HG02642 (cell line): ENCODE measurements at regions not wholly inside any gene's neighbourhood (a gene's known extent, or its start where the extent isn't known, plus 50 kb on each side); places are given as distances from the start of the nearest gene placed in this dataset.

Experiments
- ATAC-seq: cut with Tn5 transposase; IDR thresholded peaks from one replicate; pipeline ENCODE4 v1.9.1; 2021; ENCODE audit warnings: mild to moderate bottlenecking; ENCODE audit not compliant: unreplicated experiment, poor library complexity

DNA sequence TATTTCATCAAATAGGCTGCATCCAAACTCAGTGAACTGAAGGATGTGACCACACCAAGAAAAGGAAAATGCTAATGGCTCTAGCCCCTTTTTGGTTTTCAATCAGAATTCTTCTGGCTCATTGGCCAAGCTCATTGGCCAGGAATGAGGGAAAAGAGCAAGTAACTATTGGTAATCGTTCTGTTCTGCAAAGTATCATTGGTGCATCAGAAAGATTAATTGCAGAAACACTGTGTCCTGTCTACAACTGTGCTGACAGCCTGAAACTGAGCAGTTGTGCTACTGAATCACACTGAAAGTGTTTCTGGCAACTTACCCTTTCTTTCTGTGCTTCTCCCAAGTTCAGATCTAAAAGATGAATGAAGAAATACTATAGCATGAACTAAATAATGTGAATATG is 116.4 kb upstream of the ROBO2 start:
- no peak for ATAC-seq

DNA sequence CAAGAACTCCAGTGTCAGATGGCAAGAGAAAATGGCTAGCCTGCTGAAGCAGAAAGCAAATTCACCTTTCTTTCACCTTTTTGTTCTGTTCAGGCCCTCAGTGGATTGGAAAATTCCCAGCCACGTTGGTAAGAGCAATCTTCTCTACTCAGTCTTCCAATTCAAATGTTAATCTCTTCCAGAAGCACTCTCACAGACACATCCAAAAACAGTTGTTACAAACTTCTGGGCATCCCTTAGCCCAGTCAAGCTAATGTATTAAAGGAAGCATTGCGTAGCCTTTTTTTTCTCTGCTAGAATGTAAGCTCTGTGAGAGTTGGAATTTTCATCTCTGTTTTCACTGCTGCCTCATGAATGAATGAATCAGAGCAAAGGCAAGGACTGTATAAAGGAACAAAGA is 109.2 kb upstream of the ROBO2 start:
- no peak for ATAC-seq

DNA sequence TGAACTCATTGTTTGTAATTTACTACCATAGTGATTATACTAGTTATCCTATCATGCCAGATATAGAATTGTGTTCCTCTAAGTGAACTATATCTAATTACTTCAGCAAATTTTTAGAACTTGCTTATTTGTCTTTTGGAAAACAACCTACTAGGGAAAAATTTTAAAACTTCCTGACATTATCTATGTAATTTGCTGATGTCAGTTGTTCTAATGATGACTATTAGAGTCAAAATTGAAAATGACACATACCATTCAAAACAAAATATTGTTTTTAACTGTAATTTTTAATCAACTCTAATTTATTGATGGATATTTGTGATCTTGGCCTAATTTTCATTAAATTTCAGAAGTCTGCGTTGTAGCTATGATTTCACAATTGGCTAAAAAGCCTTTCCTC is 106.7 kb upstream of the ROBO2 start:
- no peak for ATAC-seq

DNA sequence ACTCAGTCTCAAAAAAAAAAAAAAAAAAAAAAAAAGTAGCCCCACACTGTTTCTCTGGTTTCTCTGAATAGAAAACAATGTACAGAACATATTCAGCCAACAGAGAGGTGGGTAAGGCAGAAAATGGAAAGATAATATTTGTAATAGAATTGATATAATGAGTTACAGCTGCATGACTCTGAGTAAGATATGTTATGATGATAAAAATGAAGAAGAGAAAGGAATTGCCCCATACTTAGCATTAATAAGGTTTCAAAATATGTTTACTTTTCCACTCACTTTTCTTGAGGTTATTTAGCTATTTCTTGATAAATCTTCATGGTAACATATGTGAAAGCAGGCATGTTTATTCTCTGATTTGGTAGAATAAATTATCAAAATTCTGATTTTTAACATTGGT is 100.9 kb upstream of the ROBO2 start:
- ATAC-seq = no peak

DNA sequence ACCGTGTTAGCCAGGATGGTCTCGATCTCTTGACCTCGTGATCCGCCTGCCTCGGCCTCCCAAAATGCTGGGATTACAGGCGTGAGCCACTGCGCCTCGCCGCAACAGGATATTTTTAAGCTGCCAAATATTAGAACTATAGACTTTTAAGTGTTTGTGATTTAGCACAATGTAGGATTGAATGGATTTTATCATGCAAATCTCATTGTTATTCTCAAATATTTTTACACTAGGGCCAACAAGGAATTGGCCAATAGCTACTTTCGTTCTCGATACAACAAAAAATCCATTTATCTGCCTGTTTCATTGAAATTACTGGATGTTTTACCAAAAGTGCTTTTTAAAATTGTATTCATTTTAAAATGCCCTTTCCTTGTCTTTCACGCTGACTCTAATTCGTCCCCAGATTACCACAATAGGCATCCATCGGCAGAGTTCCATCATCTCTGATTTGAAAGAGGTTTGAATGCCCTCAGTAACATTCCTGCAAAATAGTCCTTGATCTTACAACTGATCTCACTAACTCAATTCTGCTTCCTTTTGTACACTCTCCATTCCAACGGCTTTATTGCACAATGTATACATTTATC is 99.6 kb upstream of the ROBO2 start:
- ATAC-seq = no peak

DNA sequence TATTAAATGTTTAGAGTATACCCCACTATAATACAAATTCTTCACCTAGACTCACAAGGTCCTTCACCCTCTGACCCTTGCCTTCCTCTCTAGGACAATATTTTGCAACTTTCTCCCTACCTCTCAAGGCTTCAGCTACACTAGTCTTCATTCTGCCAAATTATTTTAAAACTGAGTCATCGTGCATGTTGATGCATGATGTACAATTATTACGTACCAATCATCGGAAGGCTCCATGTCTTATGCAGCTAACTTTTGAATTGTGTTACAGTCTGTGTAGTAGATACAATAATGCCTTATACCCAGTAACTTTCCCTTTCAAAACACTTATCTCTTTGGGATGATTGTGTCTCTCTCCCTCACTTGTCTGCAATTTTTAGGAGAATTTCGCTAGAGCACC is 98.5 kb upstream of the ROBO2 start:
- ATAC-seq = no peak

DNA sequence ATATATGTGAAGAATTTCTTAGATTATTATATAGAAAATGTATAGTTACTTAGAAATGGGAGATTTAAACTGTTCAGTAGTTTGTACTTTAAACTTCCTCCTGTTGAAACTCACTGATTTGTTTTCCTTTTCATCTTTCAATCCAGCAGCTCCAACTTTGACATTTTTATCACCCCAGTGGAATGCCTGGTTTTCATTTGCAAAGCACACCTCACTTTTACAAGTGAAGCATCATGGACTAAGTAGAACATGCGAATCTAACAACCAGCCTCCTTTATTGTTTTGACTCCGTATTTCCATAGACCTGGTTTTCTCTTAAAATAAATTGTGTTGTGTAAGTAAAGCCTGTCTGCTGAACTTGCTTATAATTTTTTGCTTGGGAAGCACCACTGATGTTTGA is 97.8 kb upstream of the ROBO2 start:
- ATAC-seq = no peak

DNA sequence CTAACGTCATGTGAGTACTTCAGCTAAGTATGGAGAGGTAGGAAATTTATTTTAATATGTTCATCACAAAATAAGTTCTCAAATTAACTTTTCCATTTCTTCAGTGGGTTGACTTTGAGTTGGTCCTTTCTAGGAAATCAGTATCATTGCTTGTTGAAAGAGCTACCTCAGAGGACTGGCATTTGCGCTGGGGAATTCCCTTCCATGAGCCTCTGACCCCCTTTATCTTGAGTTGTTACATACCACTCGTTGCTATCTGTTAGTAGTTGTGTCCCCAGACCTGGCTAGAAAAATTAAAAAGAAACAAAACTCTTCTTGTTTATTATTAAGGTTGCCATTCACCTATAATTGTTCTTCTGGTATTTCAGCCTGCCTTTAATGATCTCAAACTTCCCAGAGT is 96.8 kb upstream of the ROBO2 start:
- no peak for ATAC-seq

DNA sequence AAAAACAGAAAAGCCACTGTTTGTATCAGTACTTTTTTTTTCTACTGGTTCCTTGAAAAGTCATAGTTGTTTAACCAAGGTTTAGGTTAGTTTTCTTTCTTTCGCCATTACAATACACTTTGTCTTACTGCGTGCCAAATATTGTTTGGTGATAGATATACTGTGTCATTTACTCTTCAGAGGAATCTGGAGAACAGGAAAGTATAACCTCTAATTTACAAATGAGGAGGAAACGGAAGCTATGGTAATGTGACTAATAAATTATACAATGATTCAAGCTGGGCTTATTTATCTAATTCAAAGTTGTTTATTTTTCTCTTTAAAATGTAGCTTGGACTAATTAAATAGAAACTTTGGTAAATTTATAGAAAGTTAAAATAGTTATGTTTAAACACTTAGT is 96.2 kb upstream of the ROBO2 start:
- ATAC-seq = no peak

DNA sequence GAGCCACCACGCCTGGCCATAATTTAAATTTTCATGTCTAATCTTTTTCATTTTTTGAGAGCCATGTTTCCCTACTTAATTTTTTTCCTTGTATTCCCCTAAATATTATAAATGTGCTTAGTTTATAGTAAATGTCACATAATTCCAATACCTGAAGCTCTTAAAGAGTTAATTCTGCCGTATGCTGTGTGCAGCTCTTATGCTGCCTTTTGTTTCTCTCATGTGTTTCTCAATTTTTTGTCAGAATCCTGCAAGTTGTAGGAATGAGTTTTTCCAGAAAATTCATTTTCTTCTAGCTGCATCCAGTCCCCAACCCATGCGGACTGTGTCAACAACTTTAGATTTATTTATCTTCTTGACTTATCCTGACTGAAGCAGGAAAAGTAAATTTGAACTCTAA is 90.9 kb upstream of the ROBO2 start:
- no peak for ATAC-seq

DNA sequence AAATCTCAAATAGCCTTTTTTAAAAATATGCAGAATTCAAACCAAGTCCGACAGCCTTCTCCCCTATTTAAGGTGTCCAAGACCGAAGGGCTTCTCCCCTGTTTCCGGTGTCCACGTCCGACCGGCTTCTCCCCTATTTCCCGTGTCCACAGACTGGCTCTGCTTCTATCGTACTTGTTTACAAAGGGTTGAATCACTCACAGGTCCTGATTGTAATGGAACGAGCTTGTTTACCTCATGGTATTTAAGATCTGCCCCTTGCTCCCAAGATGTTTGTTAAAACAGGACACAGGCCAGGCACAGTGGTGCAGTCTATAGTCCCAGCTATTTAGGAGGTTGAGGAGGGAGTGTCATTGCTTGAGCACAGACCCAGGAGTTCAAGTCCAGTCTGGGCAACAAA is 90.4 kb upstream of the ROBO2 start:
- no peak for ATAC-seq

DNA sequence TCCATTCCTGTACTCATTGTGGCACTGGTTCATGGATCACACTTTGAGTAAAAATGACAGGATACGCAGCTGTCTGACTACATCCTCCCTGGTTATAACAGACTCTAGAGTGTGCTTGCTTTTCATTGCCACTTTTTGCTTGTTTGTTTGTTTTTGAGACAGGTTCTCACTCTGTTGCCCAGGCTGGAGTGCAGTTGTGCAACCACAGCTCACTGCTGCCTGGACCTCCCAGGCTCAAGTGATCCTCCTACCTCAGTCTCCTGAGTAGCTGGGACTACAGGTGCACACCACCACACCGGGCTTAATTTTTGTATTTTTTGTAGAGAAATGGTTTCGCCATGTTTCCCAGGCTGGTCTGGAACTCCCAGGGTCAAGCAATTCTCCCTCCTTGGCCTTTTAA is 89.3 kb upstream of the ROBO2 start:
- no peak for ATAC-seq

DNA sequence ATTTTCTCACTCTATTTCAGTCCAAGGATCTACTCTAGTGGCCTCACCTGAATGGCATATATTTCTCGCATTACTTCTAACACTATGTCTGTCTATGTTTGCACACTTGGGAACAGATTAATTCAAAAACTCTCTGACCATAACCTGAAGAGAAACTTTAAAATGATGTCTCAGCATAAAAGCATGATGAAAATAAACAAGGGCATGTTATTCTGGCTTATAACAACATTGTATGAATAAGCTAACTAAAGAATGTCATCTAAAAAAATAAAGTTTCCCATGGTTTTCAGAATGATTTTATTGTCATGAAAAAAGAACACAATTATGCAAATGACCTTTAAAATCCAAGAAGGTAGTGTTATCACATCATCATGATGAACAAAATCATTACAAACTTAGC is 85.5 kb upstream of the ROBO2 start:
- no peak for ATAC-seq

DNA sequence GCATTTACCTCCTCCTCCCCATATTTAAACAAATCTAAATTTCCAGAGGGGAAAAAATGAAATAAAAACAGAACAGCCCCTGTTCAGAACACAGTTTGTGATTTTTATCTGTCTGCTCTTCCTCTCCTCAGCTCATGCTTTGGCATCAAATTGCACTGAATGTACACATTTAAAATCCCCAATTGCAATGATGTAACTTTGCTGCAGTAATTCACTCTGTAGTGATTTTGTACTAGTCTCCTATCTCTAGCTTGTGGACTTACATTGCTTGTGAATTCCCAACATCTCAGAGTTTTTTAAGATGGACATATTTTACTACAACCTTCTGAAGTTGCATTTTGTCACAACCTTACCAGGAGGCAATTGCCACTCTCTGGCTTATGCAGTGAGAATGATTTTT is 81.6 kb upstream of the ROBO2 start:
- no peak for ATAC-seq

DNA sequence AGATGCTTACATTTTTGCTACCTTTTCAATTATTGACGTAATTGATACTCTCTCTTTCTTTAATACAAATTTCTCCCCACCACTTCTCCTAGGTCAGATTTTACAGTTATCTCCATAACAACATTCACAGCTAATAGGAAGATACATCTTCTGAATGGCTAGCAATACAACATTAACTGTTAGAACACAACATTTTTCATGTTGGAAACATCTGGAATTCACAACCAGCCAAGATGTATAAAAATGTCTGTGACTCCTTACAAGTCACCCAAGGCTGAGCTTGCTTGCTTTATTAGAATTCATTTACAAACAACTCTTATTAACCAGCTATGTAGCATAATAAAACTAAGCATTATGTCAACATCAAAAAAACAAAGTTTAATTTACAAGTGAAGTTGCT is 81.0 kb upstream of the ROBO2 start:
- ATAC-seq = no peak

DNA sequence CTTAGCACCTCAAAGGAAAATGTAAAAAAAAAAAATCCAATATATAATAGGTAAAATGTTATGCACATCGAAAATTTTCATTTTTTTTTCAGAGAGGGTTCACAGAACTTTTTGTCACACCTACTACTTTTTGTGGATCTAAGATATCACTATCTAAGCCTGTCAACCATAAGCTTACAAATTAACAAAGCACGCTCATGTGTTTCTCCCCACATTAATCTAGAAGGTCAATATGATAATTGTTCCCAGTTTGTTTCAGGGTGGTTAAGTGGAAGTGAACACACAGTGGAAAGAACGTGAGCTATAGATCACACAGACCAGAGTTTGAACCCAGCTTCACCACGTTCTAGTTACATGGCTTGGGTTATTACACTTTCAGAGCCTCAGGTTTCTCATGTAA is 78.6 kb upstream of the ROBO2 start:
- ATAC-seq = no peak

DNA sequence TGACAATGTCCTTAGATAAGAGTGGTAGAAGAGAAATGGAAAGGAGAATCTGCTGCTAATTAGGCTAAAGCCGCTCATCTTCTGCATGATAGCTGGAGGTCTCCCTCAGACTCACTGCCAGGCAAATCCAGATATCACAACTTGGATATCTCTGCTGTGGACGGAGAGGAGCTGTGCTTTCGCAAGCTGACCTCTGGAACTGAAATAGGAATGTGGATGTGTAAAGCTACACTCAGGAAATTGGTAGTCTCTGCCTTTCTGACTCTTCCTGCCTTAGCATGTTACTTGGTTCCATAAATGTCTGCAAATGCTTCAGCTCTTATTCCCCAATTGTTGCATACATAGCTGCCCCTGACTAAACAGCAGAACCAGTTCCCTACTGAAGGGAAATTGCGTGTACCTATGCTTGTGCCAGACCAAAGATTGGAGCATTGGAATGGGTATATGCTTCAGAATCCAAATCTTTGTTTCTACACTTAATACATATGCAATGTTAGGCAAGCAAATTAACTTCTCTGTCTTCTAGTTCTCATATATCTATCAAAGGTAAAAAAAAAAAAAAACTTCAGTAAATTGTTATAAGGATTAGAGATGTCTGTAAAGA is 74.7 kb upstream of the ROBO2 start:
- ATAC-seq = no peak

DNA sequence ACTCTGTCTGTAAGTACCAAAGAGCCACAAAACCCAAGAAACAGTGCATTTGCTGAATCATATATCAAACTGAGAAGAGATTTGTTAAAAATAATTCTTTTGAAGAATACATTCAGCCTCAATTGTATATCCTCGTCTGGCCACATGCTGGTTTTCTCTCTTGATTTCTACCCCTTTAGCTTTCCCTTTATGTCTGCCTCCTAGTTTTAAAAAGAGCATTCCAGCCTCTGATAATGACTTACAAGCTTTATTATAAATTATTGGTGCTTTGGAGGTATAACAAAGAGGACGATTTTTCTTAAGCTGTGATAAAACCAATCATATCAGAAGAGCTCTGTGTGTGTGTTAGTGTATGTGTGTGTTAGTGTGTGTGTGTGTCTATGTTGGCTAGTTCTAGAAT is 70.4 kb upstream of the ROBO2 start:
- ATAC-seq = no peak

DNA sequence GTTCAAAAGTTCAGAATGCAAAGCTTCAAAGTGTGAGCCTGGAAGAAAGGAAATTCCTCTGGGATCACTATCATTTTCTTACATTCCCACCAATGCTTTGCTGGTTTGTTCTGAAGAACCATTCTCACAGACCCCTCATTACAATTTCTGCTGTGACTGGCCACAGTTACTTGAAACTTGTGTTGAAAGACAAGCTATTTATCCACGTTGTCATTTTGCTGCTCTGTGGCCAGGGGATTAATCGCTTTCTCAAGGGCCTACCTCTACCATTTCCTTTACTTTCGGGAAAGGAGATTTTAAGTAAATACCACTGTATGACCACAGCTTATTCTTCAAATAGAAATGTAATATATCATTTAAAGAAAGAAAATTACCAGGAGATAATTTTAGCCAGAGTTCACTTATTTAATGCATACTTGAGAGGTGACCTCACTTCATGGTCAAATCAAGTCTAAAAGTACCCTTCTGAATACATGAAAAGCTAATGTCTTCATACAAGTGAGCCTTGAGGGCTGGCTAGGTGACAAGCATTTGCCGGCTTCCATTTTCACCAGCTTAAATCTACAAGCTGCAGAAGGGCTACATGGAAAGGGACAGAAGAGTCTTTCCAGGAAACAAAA is 69.8 kb upstream of the ROBO2 start:
- ATAC-seq = no peak

DNA sequence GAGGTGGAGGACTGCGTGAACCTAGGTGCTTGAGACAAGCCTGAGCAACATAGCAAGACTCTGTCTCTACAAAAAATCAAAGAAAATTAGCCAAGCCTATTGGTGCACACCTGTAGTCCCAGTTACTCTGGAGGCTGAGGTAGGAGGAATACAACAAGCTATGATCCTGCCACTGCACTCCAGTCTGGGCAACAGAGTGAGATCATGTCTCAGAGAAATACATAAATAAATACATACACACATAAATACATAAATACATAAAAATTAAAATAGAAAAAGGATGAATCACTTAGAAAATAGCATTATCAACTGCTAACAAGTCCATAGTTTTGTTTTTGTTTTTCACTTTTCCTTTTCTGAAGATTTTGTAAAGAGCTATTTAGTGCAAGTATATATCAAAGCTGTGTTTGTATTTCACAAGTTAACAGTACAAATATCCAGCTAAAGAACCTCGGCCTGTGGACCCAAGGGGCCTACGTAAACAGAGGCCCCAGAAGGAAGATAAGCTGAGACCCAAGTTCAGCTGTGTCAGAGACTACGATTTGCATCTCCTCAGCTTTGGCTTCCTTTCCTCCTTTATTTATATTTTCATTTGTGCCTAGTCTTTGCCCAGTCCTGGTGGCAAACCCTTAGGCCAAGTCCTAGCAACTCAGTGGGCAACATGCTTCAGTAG is 67.1 kb upstream of the ROBO2 start:
- no peak for ATAC-seq

DNA sequence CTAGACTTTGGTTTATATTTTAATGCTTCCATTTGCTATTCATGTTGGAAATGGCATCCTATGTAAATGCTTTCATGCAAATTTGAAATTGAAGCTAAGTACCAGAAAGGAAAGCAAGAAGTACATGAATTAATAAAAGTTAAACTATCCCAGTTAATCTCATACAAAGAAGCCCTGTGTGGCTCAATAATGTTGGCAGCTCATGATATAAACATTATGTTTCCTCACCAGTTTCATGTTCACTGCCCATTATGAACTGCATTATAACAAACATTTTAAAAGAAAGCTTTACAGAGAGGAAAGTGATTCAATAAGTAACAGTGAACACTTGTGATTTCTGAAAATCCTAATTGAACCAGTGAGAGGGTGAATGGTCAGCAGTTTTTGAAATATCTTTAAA is 62.9 kb upstream of the ROBO2 start:
- no peak for ATAC-seq

DNA sequence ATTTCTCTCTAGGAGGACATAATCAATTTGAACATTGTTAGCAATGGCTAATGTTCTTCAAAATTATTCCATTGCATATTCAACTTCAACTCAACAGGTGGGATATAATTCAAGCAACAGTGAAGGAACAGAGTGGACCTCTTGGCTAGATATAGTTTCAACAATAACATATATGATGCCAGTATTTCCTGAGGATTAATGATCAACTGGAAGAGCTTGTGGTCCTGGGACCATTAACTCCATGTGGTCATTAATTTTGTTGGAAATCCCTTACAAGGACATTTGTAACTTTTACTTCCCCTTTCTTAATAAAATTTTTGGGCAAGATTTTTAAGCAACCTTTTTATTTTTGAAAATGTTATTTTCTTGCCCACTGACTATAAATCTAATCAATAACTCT is 54.3 kb upstream of the ROBO2 start:
- no peak for ATAC-seq
